CD4-positive, alpha-beta T cell (primary cell): ENCODE measurements at regions not wholly inside any gene's neighbourhood (a gene's known extent, or its start where the extent isn't known, plus 50 kb on each side); places are given as distances from the start of the nearest gene placed in this dataset.

Experiments used
- ATAC-seq: fragments of 200-7000 bp; cut with Tn5 transposase; one replicate; pipeline ENCODE4 v1.10.0; 2022; ENCODE audit warnings: mild to moderate bottlenecking; ENCODE audit not compliant: poor library complexity
- CTCF ChIA-PET: fragments of 350-600 bp; sonication (Branson Sonifier 250); formaldehyde crosslinking; loops from one replicate; lab custom pipeline; 2021; ENCODE audit warnings: antibody characterized with exemption, inconsistent platforms; lab: Charles Lee
- POLR2A ChIA-PET: fragments of 350-600 bp; sonication (Branson Sonifier 250); formaldehyde crosslinking; loops from one replicate; lab custom pipeline; 2021; ENCODE audit warnings: antibody characterized with exemption, inconsistent platforms; lab: Charles Lee
- DNase-seq, 14 experiments: peaks; one replicate each; pipeline ENCODE4 v3.0.0-alpha.2; 2013 to 2020; ENCODE audit warnings: mixed read lengths in 2 of 14
- H3K27ac ChIP-seq, 2 donors: one replicate each; pipeline versions ENCODE4 v1.5.1 to v1.7.0; 2013; ENCODE audit warnings: low read length in 2 of 2, low read depth in 1 of 2, mild to moderate bottlenecking in 1 of 2
- H3K27me3 ChIP-seq, 2 experiments: 1 replicate in 1 of 2; 2 replicates in 1 of 2; pipeline versions ENCODE4 v1.6.1 to v1.7.0; 2013; ENCODE audit warnings: low read length in 2 of 2, control low read depth in 1 of 2, mild to moderate bottlenecking in 1 of 2, moderate library complexity in 1 of 2; ENCODE audit not compliant: insufficient read depth in 2 of 2, control insufficient read depth in 1 of 2
- H3K36me3 ChIP-seq: one replicate; pipeline ENCODE4 v1.6.1; 2013; ENCODE audit warnings: low read length, control low read depth; ENCODE audit not compliant: insufficient read depth
- H3K4me1 ChIP-seq: one replicate; pipeline ENCODE4 v1.6.1; 2013; ENCODE audit warnings: low read length, control low read depth; ENCODE audit not compliant: insufficient read depth
- H3K4me3 ChIP-seq: one replicate; pipeline ENCODE4 v1.5.1; 2013; ENCODE audit warnings: mild to moderate bottlenecking, low read length, moderate library complexity
- H3K9me3 ChIP-seq, 2 experiments: 1 replicate in 1 of 2; 2 replicates in 1 of 2; pipeline versions ENCODE4 v1.6.1 to v1.7.0; 2013; ENCODE audit warnings: low read length in 2 of 2, mild to moderate bottlenecking in 2 of 2, control low read depth in 1 of 2, moderate library complexity in 1 of 2; ENCODE audit not compliant: control insufficient read depth in 1 of 2, insufficient read depth in 1 of 2
- H3K27ac Mint-ChIP-seq: one replicate; pipeline ENCODE4 v1.8.0; 2020; ENCODE audit warnings: mixed read lengths
- H3K27me3 Mint-ChIP-seq: one replicate; pipeline ENCODE4 v1.8.0; 2021; ENCODE audit warnings: mixed read lengths
- H3K36me3 Mint-ChIP-seq: one replicate; pipeline ENCODE4 v1.8.0; 2021; ENCODE audit warnings: low read depth, mixed read lengths
- H3K4me1 Mint-ChIP-seq: one replicate; pipeline ENCODE4 v1.8.0; 2021; ENCODE audit warnings: low read depth, mixed read lengths
- H3K4me3 Mint-ChIP-seq: one replicate; pipeline ENCODE4 v1.8.0; 2020; ENCODE audit warnings: mild to moderate bottlenecking, mixed read lengths
- H3K9me3 Mint-ChIP-seq: one replicate; pipeline ENCODE4 v1.8.0; 2020; ENCODE audit warnings: mixed read lengths
- CTCF ChIP-seq: fragments of 200-600 bp; IDR thresholded peaks from one replicate; pipeline ENCODE4 v1.8.0; 2022; ENCODE audit warnings: antibody characterized with exemption, mild to moderate bottlenecking
- intact Hi-C, 2 experiments: fragments of 100-400 bp; cut with DNase I in 1 of 2; cut with micrococcal nuclease in 1 of 2; formaldehyde crosslinking; loops; one replicate each; pipeline versions ENCODE4 v1.15.1 to v1.9.0; 2023 to 2025; cut with DNase I, micrococcal nuclease

- Mint-ChIP-seq H3K36me3 (no peaks in the 10 kb centered on the region), H3K4me1 (no peaks in the 10 kb centered on the region), H3K9me3 (peaks cover 2% of the 10 kb centered on the region), H3K27me3 (no peaks in the 10 kb centered on the region), H3K4me3 (no peak overlapping the region), H3K27ac (no peak overlapping the region)
- no peak for TF ChIP-seq CTCF
- no peak overlapping the region for H3K4me3 ChIP-seq
- DNase-seq (no peak), ATAC-seq (no peak)
- ChIA-PET CTCF (no interaction called here), POLR2A (no interaction called here)
- no peaks in the 10 kb centered on the region for H3K36me3 ChIP-seq
- H3K27ac ChIP-seq, result no peak overlapping the region
- no peaks in the 10 kb centered on the region for H3K9me3 ChIP-seq
- intact Hi-C loops, result no loop called here
- no peaks in the 10 kb centered on the region for H3K4me1 ChIP-seq
- H3K27me3 ChIP-seq, result no peaks in the 10 kb centered on the region
Measured at GRCh38 chr1:217021956-217022355, 298.7 kb upstream of the ESRRG start.

GRCh38 chr1:217021400-217021799, 298.2 kb upstream of the ESRRG start:
- Histone ChIP-seq H3K4me3 (no peak overlapping the region), H3K27ac (no peak overlapping the region), H3K36me3 (no peaks in the 10 kb centered on the region), H3K4me1 (no peaks in the 10 kb centered on the region), H3K9me3 (no peaks in the 10 kb centered on the region), H3K27me3 (no peaks in the 10 kb centered on the region)
- intact Hi-C loops, result no loop called here
- no peak for DNase-seq
- ChIA-PET POLR2A (interaction anchor here (0.7 kb wide), 1 partner anchor 9 kb away, joined by 3 read pairs; no protein-coding TSS in a partner anchor), CTCF (no interaction called here)
- TF ChIP-seq CTCF, result no peak
- no peaks in the 10 kb centered on the region for H3K36me3 Mint-ChIP-seq
- ATAC-seq, result no peak
- no peaks in the 10 kb centered on the region for H3K4me1 Mint-ChIP-seq
- no peaks in the 10 kb centered on the region for H3K27me3 Mint-ChIP-seq
- no peak overlapping the region for H3K4me3 Mint-ChIP-seq
- H3K27ac Mint-ChIP-seq, result no peak overlapping the region
- H3K9me3 Mint-ChIP-seq, result peaks cover 3% of the 10 kb centered on the region

- no peak for ATAC-seq
- H3K9me3 Mint-ChIP-seq, result peaks cover 5% of the 10 kb centered on the region
- H3K27me3 ChIP-seq, result no peaks in the 10 kb centered on the region
- H3K27ac ChIP-seq, result no peak overlapping the region
- ChIA-PET POLR2A (no interaction called here), CTCF (no interaction called here)
- intact Hi-C loops, result no loop called here
- H3K4me1 Mint-ChIP-seq, result no peaks in the 10 kb centered on the region
- H3K36me3 Mint-ChIP-seq, result no peaks in the 10 kb centered on the region
- H3K27ac Mint-ChIP-seq, result no peak overlapping the region
- H3K4me3 ChIP-seq, result no peak overlapping the region
- DNase-seq, result no peak
- no peaks in the 10 kb centered on the region for H3K4me1 ChIP-seq
- no peaks in the 10 kb centered on the region for H3K9me3 ChIP-seq
- H3K36me3 ChIP-seq, result no peaks in the 10 kb centered on the region
- no peak for TF ChIP-seq CTCF
- no peak overlapping the region for H3K4me3 Mint-ChIP-seq
- H3K27me3 Mint-ChIP-seq, result no peaks in the 10 kb centered on the region
Measured at GRCh38 chr1:217019475-217019874, 296.2 kb upstream of the ESRRG start.
